Type B pancreatic cell (in vitro differentiated cells): ENCODE measurements at regions not wholly inside any gene's neighbourhood (a gene's known extent, or its start where the extent isn't known, plus 50 kb on each side); places are given as distances from the start of the nearest gene placed in this dataset.

Source experiments
- DNase-seq: peaks from one replicate; pipeline ENCODE4 v3.0.0; 2021; ENCODE audit warnings: mixed read lengths; ENCODE audit not compliant: unreplicated experiment; ENCODE audit errors: extremely low spot score
- H3K27ac Mint-ChIP-seq: 2 replicates; pipeline ENCODE4 v1.8.0; 2021; ENCODE audit warnings: mild to moderate bottlenecking, mixed read lengths
- H3K27me3 Mint-ChIP-seq: 2 replicates; pipeline ENCODE4 v1.8.0; 2021; ENCODE audit warnings: mixed read lengths
- H3K36me3 Mint-ChIP-seq: 2 replicates; pipeline ENCODE4 v1.8.0; 2021; ENCODE audit warnings: mixed read lengths
- H3K4me1 Mint-ChIP-seq: one replicate; pipeline ENCODE4 v1.8.0; 2021; ENCODE audit warnings: mixed read lengths; ENCODE audit not compliant: unreplicated experiment
- H3K4me3 Mint-ChIP-seq: 2 replicates; pipeline ENCODE4 v1.8.0; 2021; ENCODE audit warnings: mild to moderate bottlenecking, mixed read lengths
- H3K9me3 Mint-ChIP-seq: 2 replicates; pipeline ENCODE4 v1.8.0; 2021; ENCODE audit warnings: mixed read lengths
- CTCF ChIP-seq: fragments of 200-600 bp; sonication (generic); conservative IDR thresholded peaks from 2 replicates; pipeline ENCODE4 v1.5.0; 2021; ENCODE audit warnings: antibody characterized with exemption, mild to moderate bottlenecking

GRCh38 chr3:76685858-76686257 is 354.0 kb upstream of the ROBO2 start:
- no peak for TF ChIP-seq CTCF
- H3K9me3 Mint-ChIP-seq: no peaks in the 10 kb centered on the region
- H3K4me1 Mint-ChIP-seq: peaks cover 3% of the 10 kb centered on the region
- no peak overlapping the region for H3K4me3 Mint-ChIP-seq
- no peaks in the 10 kb centered on the region for H3K27me3 Mint-ChIP-seq
- DNase-seq: no peak
- no peak overlapping the region for H3K27ac Mint-ChIP-seq
- H3K36me3 Mint-ChIP-seq: no peaks in the 10 kb centered on the region

GRCh38 chr3:76687019-76687418 is 352.9 kb upstream of the ROBO2 start:
- Mint-ChIP-seq H3K4me1 (peaks cover 3% of the 10 kb centered on the region), H3K9me3 (peaks cover 8% of the 10 kb centered on the region), H3K4me3 (no peak overlapping the region), H3K27me3 (no peaks in the 10 kb centered on the region), H3K27ac (no peak overlapping the region), H3K36me3 (no peaks in the 10 kb centered on the region)
- TF ChIP-seq CTCF: no peak
- DNase-seq: no peak

GRCh38 chr3:76694063-76694462 is 345.8 kb upstream of the ROBO2 start:
- Mint-ChIP-seq H3K27me3 (no peaks in the 10 kb centered on the region), H3K9me3 (peaks cover 8% of the 10 kb centered on the region), H3K4me3 (no peak overlapping the region), H3K36me3 (no peaks in the 10 kb centered on the region), H3K27ac (no peak overlapping the region), H3K4me1 (no peaks in the 10 kb centered on the region)
- no peak for TF ChIP-seq CTCF
- no peak for DNase-seq

GRCh38 chr3:76698136-76698706 is 341.7 kb upstream of the ROBO2 start:
- Mint-ChIP-seq H3K9me3 (no peaks in the 10 kb centered on the region), H3K36me3 (no peaks in the 10 kb centered on the region), H3K27me3 (peaks cover 9% of the 10 kb centered on the region), H3K27ac (no peak overlapping the region), H3K4me3 (peak overlapping the region; percentile 16), H3K4me1 (peaks cover 6% of the 10 kb centered on the region)
- DNase-seq: no peak
- TF ChIP-seq CTCF: no peak

- DNase-seq: no peak
- no peak overlapping the region for H3K4me3 Mint-ChIP-seq
- H3K27me3 Mint-ChIP-seq: peaks cover 9% of the 10 kb centered on the region
- H3K4me1 Mint-ChIP-seq: peaks cover 6% of the 10 kb centered on the region
- TF ChIP-seq CTCF: no peak
- H3K36me3 Mint-ChIP-seq: no peaks in the 10 kb centered on the region
- no peak overlapping the region for H3K27ac Mint-ChIP-seq
- H3K9me3 Mint-ChIP-seq: no peaks in the 10 kb centered on the region
Measured at GRCh38 chr3:76699846-76700245, 340.1 kb upstream of the ROBO2 start.

GRCh38 chr3:76700323-76700722 is 339.6 kb upstream of the ROBO2 start:
- Mint-ChIP-seq H3K36me3 (no peaks in the 10 kb centered on the region), H3K27me3 (peaks cover 9% of the 10 kb centered on the region), H3K4me1 (peaks cover 6% of the 10 kb centered on the region), H3K27ac (no peak overlapping the region), H3K9me3 (no peaks in the 10 kb centered on the region), H3K4me3 (no peak overlapping the region)
- no peak for TF ChIP-seq CTCF
- no peak for DNase-seq
